Hepatocyte (in vitro differentiated cells): ENCODE measurements at regions not wholly inside any gene's neighbourhood (a gene's known extent, or its start where the extent isn't known, plus 50 kb on each side); places are given as distances from the start of the nearest gene placed in this dataset.

ENCODE experiments used
- DNase-seq: peaks from one replicate; pipeline ENCODE4 v3.0.0-alpha.2; 2016; ENCODE audit warnings: low spot score
- H2AFZ ChIP-seq: fragments of 200-600 bp; sonication (generic); 2 replicates; pipeline ENCODE4 v1.6.0; 2016; ENCODE audit warnings: antibody characterized with exemption, mild to moderate bottlenecking
- H3K27ac ChIP-seq: fragments of 200-600 bp; sonication (generic); 2 replicates; pipeline ENCODE4 v1.5.1; 2016; ENCODE audit warnings: mild to moderate bottlenecking
- H3K27me3 ChIP-seq: fragments of 200-600 bp; sonication (generic); 2 replicates; pipeline ENCODE4 v1.6.1; 2016
- H3K36me3 ChIP-seq: fragments of 200-600 bp; sonication (generic); replicated peaks from 2 replicates; pipeline ENCODE4 v1.5.1; 2016; ENCODE audit warnings: low read depth; ENCODE audit not compliant: insufficient read depth
- H3K4me1 ChIP-seq: fragments of 200-600 bp; sonication (generic); 2 replicates; pipeline ENCODE4 v1.5.1; 2016; ENCODE audit warnings: mild to moderate bottlenecking, moderate library complexity; ENCODE audit not compliant: insufficient read depth
- H3K4me2 ChIP-seq: fragments of 200-600 bp; sonication (generic); 2 replicates; pipeline ENCODE4 v1.6.0; 2016
- H3K4me3 ChIP-seq: fragments of 200-600 bp; sonication (generic); 2 replicates; pipeline ENCODE4 v1.5.1; 2016; ENCODE audit warnings: mild to moderate bottlenecking
- H3K79me2 ChIP-seq: fragments of 200-600 bp; sonication (generic); 2 replicates; pipeline ENCODE4 v1.6.0; 2017; ENCODE audit warnings: mild to moderate bottlenecking
- H3K9me2 ChIP-seq: fragments of 200-600 bp; sonication (generic); replicated peaks from 2 replicates; pipeline ENCODE4 v1.6.0; 2017; ENCODE audit warnings: mild to moderate bottlenecking; ENCODE audit not compliant: insufficient read depth
- H3K9me3 ChIP-seq: fragments of 200-600 bp; sonication (generic); 2 replicates; pipeline ENCODE4 v1.5.1; 2016; ENCODE audit warnings: low read depth, mild to moderate bottlenecking
- H4K20me1 ChIP-seq: fragments of 200-600 bp; sonication (generic); 2 replicates; pipeline ENCODE4 v1.6.0; 2016; ENCODE audit warnings: mild to moderate bottlenecking; ENCODE audit not compliant: insufficient read depth, poor library complexity, severe bottlenecking
- EZH2 ChIP-seq: fragments of 200-600 bp; sonication (generic); IDR thresholded peaks from 2 replicates; pipeline ENCODE4 v1.6.1; 2016; ENCODE audit warnings: antibody characterized with exemption, mild to moderate bottlenecking, borderline replicate concordance
- EZH2phosphoT487 ChIP-seq: fragments of 200-600 bp; sonication (generic); IDR thresholded peaks from one replicate; pipeline ENCODE4 v1.6.1; 2018; ENCODE audit warnings: antibody characterized with exemption, mild to moderate bottlenecking, low read depth, moderate library complexity; ENCODE audit not compliant: unreplicated experiment, severe bottlenecking
- WGBS: methylation state at CpG from one replicate; pipeline ENCODE4 v1.1.6; 2016; ENCODE audit warnings: low lambda C conversion rate; ENCODE audit errors: missing lambda C conversion rate; 5-methylcytosine and 5-hydroxymethylcytosine counted together
- TF ChIP-seq, protein P1 (sequence below): fragments of 200-600 bp; sonication (generic); IDR thresholded peaks from 2 replicates; pipeline ENCODE4 v1.5.1; 2016; ENCODE audit warnings: antibody characterized with exemption, mild to moderate bottlenecking; ENCODE audit not compliant: poor library complexity

DNA sequence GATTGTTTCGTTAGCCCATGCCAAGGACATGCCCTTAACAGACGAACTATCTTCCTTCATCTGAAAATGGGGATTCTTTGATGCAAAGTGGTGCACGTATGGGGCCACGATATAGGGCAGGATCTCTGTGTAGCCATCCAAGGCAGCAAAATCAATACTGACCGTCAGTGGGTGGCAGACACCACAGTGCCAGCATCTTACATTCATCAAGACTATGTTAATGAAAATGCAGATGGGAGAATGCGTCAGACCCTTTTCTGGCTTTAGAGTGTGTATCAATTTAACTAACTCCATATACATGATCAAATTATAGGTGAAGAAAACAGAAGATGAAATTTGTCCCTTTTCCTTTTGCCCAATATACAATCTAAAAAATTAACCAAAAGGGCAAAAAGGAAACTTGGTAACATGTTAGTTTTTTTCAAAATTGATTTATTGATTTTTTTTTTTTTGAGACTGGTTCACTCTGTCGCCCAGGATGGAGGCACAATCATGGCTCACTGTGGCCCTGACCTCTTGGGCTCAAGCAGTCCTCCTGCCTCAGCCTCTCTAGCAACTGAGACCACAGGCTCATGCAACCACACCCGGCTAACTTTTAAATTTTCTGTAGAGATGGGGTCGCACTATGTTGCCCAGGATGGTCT lies 169.2 kb upstream of the SPRY4 start:
- no peaks in the 10 kb centered on the region for H3K4me1 ChIP-seq
- WGBS: 90% methylated on average over 9 of the region's 9 CpGs
- TF ChIP-seq, protein P1, sequence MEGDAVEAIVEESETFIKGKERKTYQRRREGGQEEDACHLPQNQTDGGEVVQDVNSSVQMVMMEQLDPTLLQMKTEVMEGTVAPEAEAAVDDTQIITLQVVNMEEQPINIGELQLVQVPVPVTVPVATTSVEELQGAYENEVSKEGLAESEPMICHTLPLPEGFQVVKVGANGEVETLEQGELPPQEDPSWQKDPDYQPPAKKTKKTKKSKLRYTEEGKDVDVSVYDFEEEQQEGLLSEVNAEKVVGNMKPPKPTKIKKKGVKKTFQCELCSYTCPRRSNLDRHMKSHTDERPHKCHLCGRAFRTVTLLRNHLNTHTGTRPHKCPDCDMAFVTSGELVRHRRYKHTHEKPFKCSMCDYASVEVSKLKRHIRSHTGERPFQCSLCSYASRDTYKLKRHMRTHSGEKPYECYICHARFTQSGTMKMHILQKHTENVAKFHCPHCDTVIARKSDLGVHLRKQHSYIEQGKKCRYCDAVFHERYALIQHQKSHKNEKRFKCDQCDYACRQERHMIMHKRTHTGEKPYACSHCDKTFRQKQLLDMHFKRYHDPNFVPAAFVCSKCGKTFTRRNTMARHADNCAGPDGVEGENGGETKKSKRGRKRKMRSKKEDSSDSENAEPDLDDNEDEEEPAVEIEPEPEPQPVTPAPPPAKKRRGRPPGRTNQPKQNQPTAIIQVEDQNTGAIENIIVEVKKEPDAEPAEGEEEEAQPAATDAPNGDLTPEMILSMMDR: no peak
- TF ChIP-seq EZH2 (no peak), EZH2phosphoT487 (no peak)
- H3K9me3 ChIP-seq: no peaks in the 10 kb centered on the region
- H3K4me3 ChIP-seq: no peak overlapping the region
- no peaks in the 10 kb centered on the region for H3K79me2 ChIP-seq
- H3K27me3 ChIP-seq: no peaks in the 10 kb centered on the region
- no peaks in the 10 kb centered on the region for H4K20me1 ChIP-seq
- H3K27ac ChIP-seq: no peak overlapping the region
- H3K36me3 ChIP-seq: no peaks in the 10 kb centered on the region
- no peak for DNase-seq
- no peak overlapping the region for H3K4me2 ChIP-seq
- H3K9me2 ChIP-seq: no peaks in the 10 kb centered on the region
- H2AFZ ChIP-seq: no peak overlapping the region

DNA sequence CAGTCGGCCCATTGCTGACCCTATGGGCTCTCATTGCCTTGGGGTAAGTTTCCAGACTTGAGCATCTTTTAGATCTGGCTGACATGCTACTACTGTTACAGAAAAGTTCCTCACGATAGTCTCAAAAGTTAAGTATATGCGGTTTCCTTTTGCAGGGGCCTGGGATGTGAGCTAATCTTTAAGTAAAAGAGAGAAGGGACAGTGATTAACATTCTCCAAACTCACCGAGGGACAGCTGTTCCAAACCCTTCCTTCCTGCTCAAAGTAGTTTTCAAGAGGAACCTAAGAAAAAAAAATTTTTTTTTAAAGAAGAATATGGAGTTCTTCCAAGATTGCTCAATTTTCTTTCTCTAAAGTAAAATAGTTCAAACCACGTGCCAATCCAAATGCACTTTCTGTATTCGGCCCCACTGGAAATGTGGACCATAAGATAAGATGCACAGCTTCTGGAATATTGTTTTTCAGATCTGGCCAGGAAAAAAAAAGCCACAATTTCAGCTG lies 168.0 kb upstream of the SPRY4 start:
- H3K4me2 ChIP-seq: peak overlapping the region; percentile 33
- no peaks in the 10 kb centered on the region for H3K9me2 ChIP-seq
- no peaks in the 10 kb centered on the region for H3K36me3 ChIP-seq
- H3K27ac ChIP-seq: peak overlapping the region; percentile 9
- no peaks in the 10 kb centered on the region for H4K20me1 ChIP-seq
- H3K79me2 ChIP-seq: no peaks in the 10 kb centered on the region
- H2AFZ ChIP-seq: no peak overlapping the region
- no peaks in the 10 kb centered on the region for H3K27me3 ChIP-seq
- 46% methylated on average over 6 of the region's 6 CpGs for WGBS
- H3K4me3 ChIP-seq: no peak overlapping the region
- TF ChIP-seq, protein P1: no peak
- TF ChIP-seq EZH2: no peak
- TF ChIP-seq EZH2phosphoT487: no peak
- no peak for DNase-seq
- H3K9me3 ChIP-seq: no peaks in the 10 kb centered on the region
- H3K4me1 ChIP-seq: no peaks in the 10 kb centered on the region

- no peak for DNase-seq
- Histone ChIP-seq H3K9me3 (no peaks in the 10 kb centered on the region), H3K9me2 (no peaks in the 10 kb centered on the region), H3K27ac (peak overlapping the region; percentile 50), H3K36me3 (no peaks in the 10 kb centered on the region), H3K79me2 (no peaks in the 10 kb centered on the region), H3K4me1 (no peaks in the 10 kb centered on the region), H3K27me3 (no peaks in the 10 kb centered on the region), H3K4me2 (no peak overlapping the region), H2AFZ (peak overlapping the region; percentile 43), H3K4me3 (no peak overlapping the region), H4K20me1 (no peaks in the 10 kb centered on the region)
- WGBS: 88% methylated on average over 8 of the region's 8 CpGs
- TF ChIP-seq, protein P1: no peak
- no peak for TF ChIP-seq EZH2phosphoT487
Measured at GRCh38 chr5:142491679-142492078, 166.9 kb upstream of the SPRY4 start.
